Right lobe of liver (tissue), 6 donors: ENCODE measurements at regions not wholly inside any gene's neighbourhood (a gene's known extent, or its start where the extent isn't known, plus 50 kb on each side); places are given as distances from the start of the nearest gene placed in this dataset.

Experiments
- ATAC-seq, 4 donors: fragments of 200-7000 bp; cut with Tn5 transposase; one replicate each; pipeline ENCODE4 v1.9.1; 2020; ENCODE audit warnings: mild to moderate bottlenecking in 4 of 4, moderate library complexity in 4 of 4
- DNase-seq, 3 donors: peaks; one replicate each; pipeline ENCODE4 v3.0.0-alpha.2; 2020
- H3K27ac ChIP-seq, 3 donors: fragments of 200-600 bp; one replicate each; pipeline ENCODE4 v1.8.0; 2022
- H3K27me3 ChIP-seq, 2 donors: fragments of 200-600 bp; one replicate each; pipeline ENCODE4 v1.8.0; 2022
- H3K36me3 ChIP-seq, 4 donors: fragments of 200-600 bp; sonication (generic) in 1 of 4; one replicate each; pipeline versions ENCODE4 v1.5.1 to v1.8.0; 2017 to 2022; ENCODE audit warnings: control low read depth in 1 of 4
- H3K4me1 ChIP-seq, 4 donors: fragments of 200-600 bp; sonication (generic) in 1 of 4; one replicate each; pipeline versions ENCODE4 v1.5.1 to v1.8.0; 2017 to 2022; ENCODE audit warnings: control low read depth in 1 of 4
- H3K4me3 ChIP-seq, 3 donors: fragments of 200-600 bp; one replicate each; pipeline ENCODE4 v1.8.0; 2022
- H3K9me3 ChIP-seq, 4 donors: fragments of 200-600 bp; sonication (generic) in 1 of 4; one replicate each; pipeline versions ENCODE4 v1.5.1 to v1.8.0; 2017 to 2022; ENCODE audit warnings: control low read depth in 1 of 4
- CTCF ChIP-seq, 4 donors: fragments of 200-600 bp in 3 of 4; fragments of 450-650 bp in 1 of 4; IDR thresholded peaks; one replicate each; pipeline versions ENCODE4 v1.5.1 to v1.8.0; 2016 to 2022; ENCODE audit warnings: antibody characterized with exemption in 4 of 4, mild to moderate bottlenecking in 2 of 4
- POLR2A ChIP-seq: fragments of 450-650 bp; IDR thresholded peaks from one replicate; pipeline ENCODE4 v1.6.1; 2017; ENCODE audit warnings: antibody characterized with exemption, mild to moderate bottlenecking
- WGBS: methylation state at CpG from one replicate; pipeline ENCODE4 v1.1.6; 2018; ENCODE audit warnings: low coverage, low lambda C conversion rate; ENCODE audit not compliant: insufficient coverage; ENCODE audit errors: missing lambda C conversion rate; 5-methylcytosine and 5-hydroxymethylcytosine counted together
- intact Hi-C, 2 donors: fragments of 100-400 bp; cut with DNase I; formaldehyde crosslinking; loops; one replicate each; pipeline versions ENCODE4 v1.11.2 to v1.14.1; 2022
- donor health status: DM: no; HTN: yes; CAD: no.
- donor health status: DM: no; HTN: no; CAD: no.
- donor health status: DM: no; HTN: no; CAD: no.
- donor health status: DM: no; HTN: yes; CAD: no.
- donor health status: DM: no; HTN: yes; CAD: no.

DNA sequence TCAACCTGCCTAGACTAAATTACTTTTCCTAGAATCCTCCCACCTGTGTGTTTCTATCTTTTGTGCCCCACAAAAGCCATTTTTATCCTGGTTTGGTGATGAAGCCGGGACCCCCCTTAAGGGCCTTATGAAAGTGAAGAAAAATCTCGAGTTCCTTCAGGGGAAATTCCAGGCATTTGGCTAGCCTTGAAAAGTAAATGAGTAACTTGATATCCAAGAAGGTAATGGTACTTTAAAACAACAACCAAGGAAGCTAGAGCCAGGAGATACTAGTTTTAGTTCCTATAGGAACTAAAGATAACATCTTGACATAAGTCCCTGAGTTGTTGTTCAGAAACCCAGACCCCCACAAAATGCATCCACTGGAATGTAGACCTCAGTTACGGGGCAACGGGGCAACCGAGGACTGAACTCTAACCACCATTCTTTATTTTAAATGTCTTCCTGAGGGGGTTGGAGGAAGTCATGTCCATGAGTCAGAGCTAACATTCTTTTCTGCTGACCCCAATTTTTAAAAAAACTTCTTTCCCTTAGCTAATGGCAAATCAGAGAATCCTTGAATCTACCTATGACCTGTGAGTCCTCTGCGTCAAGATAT is 73.9 kb downstream of the VCX3A start:
- H3K4me1 ChIP-seq, result no peaks in the 10 kb centered on the region
- H3K36me3 ChIP-seq, result no peaks in the 10 kb centered on the region
- intact Hi-C loops, result no loop called here
- H3K9me3 ChIP-seq, result no peaks in the 10 kb centered on the region
- H3K4me3 ChIP-seq, result no peak overlapping the region
- ATAC-seq, result no peak
- no peak overlapping the region for H3K27ac ChIP-seq
- 34% methylated on average over 6 of the region's 6 CpGs for WGBS
- TF ChIP-seq POLR2A, result no peak
- TF ChIP-seq CTCF (IDR thresholded peaks at IDR 0.05), result no peak
- no peak for DNase-seq
- no peaks in the 10 kb centered on the region for H3K27me3 ChIP-seq

- intact Hi-C loops, result no loop called here
- H3K4me1 ChIP-seq, result no peaks in the 10 kb centered on the region
- 67% methylated on average over 6 of the region's 6 CpGs for WGBS
- no peaks in the 10 kb centered on the region for H3K36me3 ChIP-seq
- TF ChIP-seq POLR2A (no peak), CTCF (IDR thresholded peaks at IDR 0.05) (no peak)
- H3K9me3 ChIP-seq, result no peaks in the 10 kb centered on the region
- H3K27me3 ChIP-seq, result no peaks in the 10 kb centered on the region
- ATAC-seq, result no peak
- no peak overlapping the region for H3K4me3 ChIP-seq
- no peak for DNase-seq
- H3K27ac ChIP-seq, result no peak overlapping the region
Observed at GRCh38 chrX:6456196-6456595, 78.7 kb downstream of the VCX3A start.

DNA sequence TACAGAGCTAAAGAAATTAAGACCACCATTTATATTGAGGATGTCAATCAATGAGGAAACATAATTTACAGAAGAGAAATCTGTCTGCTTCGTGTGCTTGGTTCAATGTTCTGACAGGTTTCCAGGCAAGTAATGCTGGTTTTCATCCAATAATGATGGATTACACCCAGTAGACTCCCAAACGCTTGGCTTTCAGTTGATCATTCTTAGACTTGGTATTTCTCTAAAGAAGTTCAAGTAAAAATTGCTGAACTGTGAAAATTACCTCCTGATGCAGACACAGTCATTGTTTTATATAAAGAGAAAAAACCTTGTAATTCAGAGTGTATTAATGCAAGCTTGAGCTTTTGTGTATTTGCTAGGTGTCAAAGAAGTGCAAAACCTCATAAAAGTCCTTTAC is 85.0 kb downstream of the VCX3A start:
- TF ChIP-seq POLR2A (no peak), CTCF (IDR thresholded peaks at IDR 0.05) (no peak)

GRCh38 chrX:6448003-6448402 is 86.9 kb downstream of the VCX3A start:
- no peak overlapping the region for H3K27ac ChIP-seq
- ATAC-seq, result no peak
- H3K27me3 ChIP-seq, result no peaks in the 10 kb centered on the region
- no peaks in the 10 kb centered on the region for H3K9me3 ChIP-seq
- TF ChIP-seq CTCF (IDR thresholded peaks at IDR 0.05), result no peak
- TF ChIP-seq POLR2A, result no peak
- H3K4me3 ChIP-seq, result no peak overlapping the region
- H3K36me3 ChIP-seq, result no peaks in the 10 kb centered on the region
- WGBS, result 0% methylated on average over 1 of the region's 1 CpG
- intact Hi-C loops, result no loop called here
- H3K4me1 ChIP-seq, result no peaks in the 10 kb centered on the region
- DNase-seq, result no peak

More for the DNA sequence above, 85.0 kb downstream of the VCX3A start:
- no peak overlapping the region for H3K4me3 ChIP-seq
- no peaks in the 10 kb centered on the region for H3K9me3 ChIP-seq
- DNase-seq, result no peak
- H3K4me1 ChIP-seq, result no peaks in the 10 kb centered on the region
- H3K27ac ChIP-seq, result no peak overlapping the region
- intact Hi-C loops, result no loop called here
- H3K27me3 ChIP-seq, result no peaks in the 10 kb centered on the region
- ATAC-seq, result no peak
- WGBS, result 39% methylated on average over 2 of the region's 2 CpGs
- H3K36me3 ChIP-seq, result no peaks in the 10 kb centered on the region

DNA sequence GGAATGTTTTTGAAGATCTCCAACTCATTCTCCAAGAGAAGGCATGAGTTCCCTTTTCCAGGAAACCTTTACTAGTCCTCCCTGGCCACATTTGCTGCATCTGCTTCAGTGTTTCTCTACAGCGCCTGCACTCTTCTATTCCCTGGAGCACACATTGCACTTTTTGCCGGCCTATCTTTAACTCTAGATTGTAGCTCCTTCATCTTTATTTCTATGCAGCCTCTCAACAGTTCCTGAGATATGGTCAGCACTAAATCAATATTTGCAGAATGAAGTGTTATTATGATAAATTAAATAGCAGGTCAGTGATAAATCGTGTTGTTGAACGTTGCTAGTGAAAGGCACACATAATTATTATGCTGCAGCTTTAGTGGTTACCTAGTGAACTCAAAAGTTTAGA is 88.3 kb downstream of the VCX3A start:
- Histone ChIP-seq H3K27me3 (no peaks in the 10 kb centered on the region), H3K4me1 (no peaks in the 10 kb centered on the region), H3K36me3 (no peaks in the 10 kb centered on the region), H3K27ac (no peak overlapping the region), H3K4me3 (no peak overlapping the region), H3K9me3 (no peaks in the 10 kb centered on the region)
- WGBS, result 48% methylated on average over 4 of the region's 4 CpGs
- TF ChIP-seq POLR2A (no peak), CTCF (IDR thresholded peaks at IDR 0.05) (no peak)
- ATAC-seq (no peak), DNase-seq (no peak)
- intact Hi-C loops, result no loop called here
